A549 (cell line): ENCODE measurements at regions not wholly inside any gene's neighbourhood (a gene's known extent, or its start where the extent isn't known, plus 50 kb on each side); places are given as distances from the start of the nearest gene placed in this dataset.

Source experiments
- CHD2 ChIP-seq: fragments of 150-350 bp; IDR thresholded peaks from 2 replicates; pipeline ENCODE4 v1.6.1; 2014; ENCODE audit warnings: low read length; ENCODE audit not compliant: partially characterized antibody
- CTCF ChIP-seq: fragments of >200 bp; sonication (Bioruptor Twin); formaldehyde crosslinking; IDR thresholded peaks from 3 replicates; pipeline ENCODE4 v1.5.1; 2016
- ELK1 ChIP-seq: fragments of 150-350 bp; IDR thresholded peaks from 2 replicates; pipeline ENCODE4 v1.6.1; 2014; ENCODE audit warnings: low read depth, mild to moderate bottlenecking, low read length
- KDM1A ChIP-seq: fragments of 200-600 bp; sonication (generic); IDR thresholded peaks from 2 replicates; pipeline ENCODE4 v1.6.1; 2016; ENCODE audit warnings: low read depth, mild to moderate bottlenecking
- RFX5 ChIP-seq: fragments of 450-650 bp; IDR thresholded peaks from 2 replicates; pipeline ENCODE4 v1.7.1; 2014; ENCODE audit warnings: antibody characterized with exemption, mild to moderate bottlenecking, moderate library complexity

GRCh38 chr13:53237696-53238095 is 209.1 kb downstream of the OLFM4 start:
- TF ChIP-seq RFX5 (no peak), ELK1 (no peak), CTCF (no peak), CHD2 (no peak), KDM1A (no peak)
